ENCODE measurements at regions not wholly inside any gene's neighbourhood (a gene's known extent, or its start where the extent isn't known, plus 50 kb on each side); places are given as distances from the start of the nearest gene placed in this dataset.
"Not testable (repeated sequence)": the region's sequence is repeated elsewhere in the genome, so short reads cannot be mapped to it uniquely, and the experiment has no call there.

- DNase-seq = no peak
Observed at GRCh38 chrX:137195296-137195695, 161.5 kb upstream of the GPR101 start.

- DNase-seq = no peak
Observed at GRCh38 chrX:137194164-137194563, 160.4 kb upstream of the GPR101 start.

GRCh38 chrX:137187540-137187939 lies 153.7 kb upstream of the GPR101 start:
- no peak for DNase-seq

- DNase-seq = no peak
Observed at GRCh38 chrX:137178392-137178791, 144.6 kb upstream of the GPR101 start.

- DNase-seq = no peak
Observed at GRCh38 chrX:137172317-137172948, 138.6 kb upstream of the GPR101 start.

- DNase-seq = no peak
Observed at GRCh38 chrX:137171626-137172025, 137.8 kb upstream of the GPR101 start.

- DNase-seq = no peak
Observed at GRCh38 chrX:137166591-137166990, 132.8 kb upstream of the GPR101 start.

- no peak for DNase-seq
Observed at GRCh38 chrX:137164329-137164728, 130.5 kb upstream of the GPR101 start.

GRCh38 chrX:137151403-137151802 lies 117.6 kb upstream of the GPR101 start:
- no peak for DNase-seq

GRCh38 chrX:137143864-137144263 lies 110.1 kb upstream of the GPR101 start:
- no peak for DNase-seq

- DNase-seq = not testable (repeated sequence)
Observed at GRCh38 chrX:137122651-137123050, 88.9 kb upstream of the GPR101 start.

GRCh38 chrX:137119049-137119448 lies 85.3 kb upstream of the GPR101 start:
- DNase-seq = no peak

- DNase-seq = no peak
Observed at GRCh38 chrX:137118536-137118935, 84.7 kb upstream of the GPR101 start.

- no peak for DNase-seq
Observed at GRCh38 chrX:137118136-137118535, 84.3 kb upstream of the GPR101 start.

GRCh38 chrX:137107877-137108276 lies 74.1 kb upstream of the GPR101 start:
- not testable (repeated sequence) for DNase-seq

GRCh38 chrX:137101273-137101990 lies 67.6 kb upstream of the GPR101 start:
- no peak for DNase-seq

Measured in central memory CD4-positive, alpha-beta T cell (primary cell).